K562 (cell line): ENCODE measurements at regions not wholly inside any gene's neighbourhood (a gene's known extent, or its start where the extent isn't known, plus 50 kb on each side); places are given as distances from the start of the nearest gene placed in this dataset.

ENCODE experiments used
- CTCF ChIP-seq, 3 experiments: IDR thresholded peaks in 2 of 3; conservative IDR thresholded peaks in 1 of 3; 2 replicates each; pipeline ENCODE4 v1.5.1; 2011 to 2012; ENCODE audit warnings: low read length in 3 of 3, mild to moderate bottlenecking in 3 of 3, control low read depth in 2 of 3, improper control_type of control experiment in 1 of 3, inconsistent platforms in 1 of 3, low read depth in 1 of 3, mixed read lengths in 1 of 3, moderate library complexity in 1 of 3; ENCODE audit not compliant: insufficient read depth in 2 of 3
- FOXJ3 ChIP-seq: sonication (generic); formaldehyde crosslinking; IDR thresholded peaks from 2 replicates; pipeline ENCODE4 v1.4.0; 2020; ENCODE audit warnings: mild to moderate bottlenecking, missing genetic modification reagents
- FOXK1 ChIP-seq: sonication (generic); formaldehyde crosslinking; IDR thresholded peaks from 2 replicates; pipeline ENCODE4 v1.8.0; 2022; ENCODE audit warnings: missing genetic modification reagents, mild to moderate bottlenecking, borderline replicate concordance
- HDAC2 ChIP-seq: fragments of 450-650 bp; IDR thresholded peaks from 2 replicates; pipeline ENCODE4 v1.6.1; 2016; ENCODE audit warnings: mild to moderate bottlenecking
- POLR2AphosphoS5 ChIP-seq: IDR thresholded peaks from 2 replicates; pipeline ENCODE4 v1.6.1; 2011; ENCODE audit warnings: mild to moderate bottlenecking, low read depth, low read length, moderate library complexity; ENCODE audit not compliant: control insufficient read depth, insufficient read depth
- ZFP91 ChIP-seq: sonication (generic); formaldehyde crosslinking; IDR thresholded peaks from 2 replicates; pipeline ENCODE4 v1.8.0; 2022; ENCODE audit warnings: mild to moderate bottlenecking, missing genetic modification reagents
- ZNF592 ChIP-seq: fragments of 450-650 bp; IDR thresholded peaks from 2 replicates; pipeline ENCODE4 v1.6.1; 2017; ENCODE audit warnings: antibody characterized with exemption, mild to moderate bottlenecking

- TF ChIP-seq ZFP91 (no peak), HDAC2 (no peak), FOXK1 (CRISPR knock-in tag) (no peak), POLR2AphosphoS5 (no peak), CTCF (IDR thresholded peaks at IDR 0.05 in 2 of 3, conservative IDR thresholded peaks at IDR 0.05 in 1 of 3; ENCODE audit: insufficient read depth in 2 of 3, low read depth in 1 of 3, low read length in 3 of 3) (no peak), ZNF592 (no peak), FOXJ3 (CRISPR knock-in tag) (no peak)
Observed at GRCh38 chr5:89546657-89547056, 663.7 kb upstream of the MEF2C start.
